Breast epithelium (tissue), 3 donors: ENCODE measurements at regions not wholly inside any gene's neighbourhood (a gene's known extent, or its start where the extent isn't known, plus 50 kb on each side); places are given as distances from the start of the nearest gene placed in this dataset.

ENCODE experiments used
- CTCF ChIP-seq, 3 donors: fragments of 450-650 bp; IDR thresholded peaks; one replicate each; pipeline ENCODE4 v1.5.1; 2016 to 2017; ENCODE audit warnings: antibody characterized with exemption in 3 of 3, mild to moderate bottlenecking in 3 of 3, moderate library complexity in 3 of 3
- POLR2A ChIP-seq: fragments of 450-650 bp; IDR thresholded peaks from one replicate; pipeline ENCODE4 v1.6.1; 2016; ENCODE audit warnings: antibody characterized with exemption, mild to moderate bottlenecking, moderate library complexity

GRCh38 chr14:29156096-29156495, 389.5 kb downstream of the FOXG1 start:
- no peak for TF ChIP-seq CTCF (IDR thresholded peaks at IDR 0.05)
- TF ChIP-seq POLR2A: no peak
